Testis (tissue), 2 donors: ENCODE measurements at regions not wholly inside any gene's neighbourhood (a gene's known extent, or its start where the extent isn't known, plus 50 kb on each side); places are given as distances from the start of the nearest gene placed in this dataset.

ENCODE experiments used
- DNase-seq: peaks from one replicate; pipeline ENCODE4 v3.0.0-alpha.2; 2019
- H3K27ac ChIP-seq, 2 donors: fragments of 200-600 bp; sonication (generic); one replicate each; pipeline ENCODE4 v1.5.1; 2019
- H3K27me3 ChIP-seq: fragments of 200-600 bp; sonication (generic); one replicate; pipeline ENCODE4 v1.5.1; 2019
- H3K36me3 ChIP-seq: fragments of 200-600 bp; sonication (generic); one replicate; pipeline ENCODE4 v1.5.1; 2017; ENCODE audit warnings: low read depth; ENCODE audit errors: missing control alignments
- H3K4me1 ChIP-seq: fragments of 200-600 bp; sonication (generic); one replicate; pipeline ENCODE4 v1.5.1; 2019
- H3K4me3 ChIP-seq, 2 donors: fragments of 200-600 bp; sonication (generic); one replicate each; pipeline ENCODE4 v1.5.1; 2017 to 2019
- H3K9me3 ChIP-seq: fragments of 200-600 bp; sonication (generic); one replicate; pipeline ENCODE4 v1.5.1; 2017
- CTCF ChIP-seq, 3 experiments: fragments of 450-650 bp in 2 of 3; fragments of 200-600 bp in 1 of 3; sonication (generic) in 1 of 3; IDR thresholded peaks; one replicate each; pipeline ENCODE4 v1.5.1; 2016 to 2019; ENCODE audit warnings: antibody characterized with exemption in 3 of 3, mild to moderate bottlenecking in 2 of 3, moderate library complexity in 1 of 3
- POLR2A ChIP-seq: fragments of 450-650 bp; IDR thresholded peaks from one replicate; pipeline ENCODE4 v1.6.1; 2017; ENCODE audit warnings: antibody characterized with exemption, mild to moderate bottlenecking, moderate library complexity
- WGBS, 2 donors: methylation state at CpG; one replicate each; pipeline ENCODE4 v1.1.5; 2018; 5-methylcytosine and 5-hydroxymethylcytosine counted together
- intact Hi-C: fragments of 100-400 bp; cut with DNase I; formaldehyde crosslinking; loops from one replicate; pipeline ENCODE4 v1.15.1; 2023; ENCODE audit warnings: low total_unique reads

- H3K4me1 ChIP-seq = no peaks in the 10 kb centered on the region
- intact Hi-C loops = no loop called here
Measured at GRCh38 chr5:67702008-67702407, 505.4 kb upstream of the CD180 start.

GRCh38 chr5:67699560-67699959 lies 503.0 kb upstream of the CD180 start:
- no peaks in the 10 kb centered on the region for H3K9me3 ChIP-seq
- no peaks in the 10 kb centered on the region for H3K4me1 ChIP-seq
- no peak for TF ChIP-seq CTCF (IDR thresholded peaks at IDR 0.05)
- TF ChIP-seq POLR2A = no peak
- no peak overlapping the region for H3K27ac ChIP-seq
- DNase-seq = no peak
- no peak overlapping the region for H3K4me3 ChIP-seq
- no peaks in the 10 kb centered on the region for H3K36me3 ChIP-seq
- intact Hi-C loops = no loop called here
- no peaks in the 10 kb centered on the region for H3K27me3 ChIP-seq

More at GRCh38 chr5:67702008-67702407, 505.4 kb upstream of the CD180 start:
- H3K4me3 ChIP-seq = no peak overlapping the region
- H3K27ac ChIP-seq = no peak overlapping the region
- no peak for DNase-seq
- no peaks in the 10 kb centered on the region for H3K36me3 ChIP-seq
- no peak for TF ChIP-seq CTCF (IDR thresholded peaks at IDR 0.05)
- TF ChIP-seq POLR2A = no peak
- no peaks in the 10 kb centered on the region for H3K9me3 ChIP-seq
- H3K27me3 ChIP-seq = no peaks in the 10 kb centered on the region

- intact Hi-C loops = no loop called here
- TF ChIP-seq CTCF (IDR thresholded peaks at IDR 0.05) = no peak
- TF ChIP-seq POLR2A = no peak
- Histone ChIP-seq H3K36me3 (no peaks in the 10 kb centered on the region), H3K4me3 (no peak overlapping the region), H3K4me1 (peaks cover 5% of the 10 kb centered on the region), H3K27ac (no peak overlapping the region), H3K9me3 (no peaks in the 10 kb centered on the region), H3K27me3 (no peaks in the 10 kb centered on the region)
- 93 to 100% methylated on average over 1 of the region's 1 CpG for WGBS, 2 donors
- DNase-seq = no peak
Measured at GRCh38 chr5:67696446-67696845, 499.8 kb upstream of the CD180 start.

GRCh38 chr5:67695369-67695768 lies 498.8 kb upstream of the CD180 start:
- Histone ChIP-seq H3K27ac (no peak overlapping the region), H3K36me3 (no peaks in the 10 kb centered on the region), H3K4me3 (no peak overlapping the region), H3K4me1 (peaks cover 5% of the 10 kb centered on the region), H3K9me3 (no peaks in the 10 kb centered on the region), H3K27me3 (no peaks in the 10 kb centered on the region)
- intact Hi-C loops = no loop called here
- TF ChIP-seq POLR2A = no peak
- TF ChIP-seq CTCF (IDR thresholded peaks at IDR 0.05) = no peak
- WGBS, 2 donors = 76 to 81% methylated on average over 1 of the region's 1 CpG
- no peak for DNase-seq

- no peaks in the 10 kb centered on the region for H3K36me3 ChIP-seq
- TF ChIP-seq POLR2A = no peak
- TF ChIP-seq CTCF (IDR thresholded peaks at IDR 0.05) = no peak
- no peaks in the 10 kb centered on the region for H3K27me3 ChIP-seq
- intact Hi-C loops = no loop called here
- H3K4me1 ChIP-seq = peaks cover 5% of the 10 kb centered on the region
- DNase-seq = no peak
- H3K4me3 ChIP-seq = no peak overlapping the region
- WGBS, 2 donors = 55 to 71% methylated on average over 3 of the region's 3 CpGs
- H3K9me3 ChIP-seq = no peaks in the 10 kb centered on the region
- H3K27ac ChIP-seq = peak overlapping the region in 1 of 2 donors; percentile 27
Measured at GRCh38 chr5:67694810-67695191, 498.2 kb upstream of the CD180 start.
